Esophagus muscularis mucosa (tissue), 4 donors: ENCODE measurements at regions not wholly inside any gene's neighbourhood (a gene's known extent, or its start where the extent isn't known, plus 50 kb on each side); places are given as distances from the start of the nearest gene placed in this dataset.

Source experiments
- EP300 ChIP-seq: sonication (generic); formaldehyde crosslinking; IDR thresholded peaks from one replicate; pipeline ENCODE4 v1.6.1; 2017; ENCODE audit warnings: antibody characterized with exemption
- POLR2A ChIP-seq: fragments of 450-650 bp; IDR thresholded peaks from one replicate; pipeline ENCODE4 v1.6.1; 2017; ENCODE audit warnings: antibody characterized with exemption, moderate library complexity, mild to moderate bottlenecking, low read depth
- POLR2AphosphoS5 ChIP-seq, 2 donors: sonication (generic); formaldehyde crosslinking; IDR thresholded peaks; one replicate each; pipeline ENCODE4 v1.6.1; 2017; ENCODE audit warnings: antibody characterized with exemption in 2 of 2
- TF ChIP-seq, protein P1 (sequence below), 3 experiments: fragments of 200-600 bp in 2 of 3; fragments of 450-650 bp in 1 of 3; sonication (generic) in 2 of 3; IDR thresholded peaks; one replicate each; pipeline ENCODE4 v1.5.1; 2017 to 2019; ENCODE audit warnings: antibody characterized with exemption in 3 of 3, mild to moderate bottlenecking in 2 of 3, moderate library complexity in 1 of 3

DNA sequence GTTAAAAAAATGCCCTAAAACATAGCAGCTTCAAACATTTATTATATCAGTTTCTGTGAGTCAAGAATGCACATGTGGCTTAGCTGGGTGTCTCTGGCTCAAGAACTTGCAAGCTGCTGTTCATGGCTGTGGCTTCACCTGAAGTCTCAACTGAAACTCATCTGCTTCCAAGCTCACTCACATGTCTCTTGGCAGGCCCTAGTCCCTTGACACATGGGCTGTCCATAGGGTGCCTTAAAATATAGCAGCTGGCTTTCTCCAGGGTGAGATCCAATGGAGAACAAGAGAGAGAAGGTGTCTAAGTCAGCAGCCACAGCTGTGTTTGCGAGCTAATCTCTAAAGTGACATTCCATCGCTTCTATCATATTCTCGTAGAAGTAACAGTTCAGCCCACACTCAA, 152.8 kb downstream of the DSEL start:
- TF ChIP-seq, protein P1, sequence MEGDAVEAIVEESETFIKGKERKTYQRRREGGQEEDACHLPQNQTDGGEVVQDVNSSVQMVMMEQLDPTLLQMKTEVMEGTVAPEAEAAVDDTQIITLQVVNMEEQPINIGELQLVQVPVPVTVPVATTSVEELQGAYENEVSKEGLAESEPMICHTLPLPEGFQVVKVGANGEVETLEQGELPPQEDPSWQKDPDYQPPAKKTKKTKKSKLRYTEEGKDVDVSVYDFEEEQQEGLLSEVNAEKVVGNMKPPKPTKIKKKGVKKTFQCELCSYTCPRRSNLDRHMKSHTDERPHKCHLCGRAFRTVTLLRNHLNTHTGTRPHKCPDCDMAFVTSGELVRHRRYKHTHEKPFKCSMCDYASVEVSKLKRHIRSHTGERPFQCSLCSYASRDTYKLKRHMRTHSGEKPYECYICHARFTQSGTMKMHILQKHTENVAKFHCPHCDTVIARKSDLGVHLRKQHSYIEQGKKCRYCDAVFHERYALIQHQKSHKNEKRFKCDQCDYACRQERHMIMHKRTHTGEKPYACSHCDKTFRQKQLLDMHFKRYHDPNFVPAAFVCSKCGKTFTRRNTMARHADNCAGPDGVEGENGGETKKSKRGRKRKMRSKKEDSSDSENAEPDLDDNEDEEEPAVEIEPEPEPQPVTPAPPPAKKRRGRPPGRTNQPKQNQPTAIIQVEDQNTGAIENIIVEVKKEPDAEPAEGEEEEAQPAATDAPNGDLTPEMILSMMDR (IDR thresholded peaks at IDR 0.05), result no peak
- TF ChIP-seq POLR2A (no peak), POLR2AphosphoS5 (IDR thresholded peaks at IDR 0.05) (no peak), EP300 (no peak)
